ENCODE measurements at regions not wholly inside any gene's neighbourhood (a gene's known extent, or its start where the extent isn't known, plus 50 kb on each side); places are given as distances from the start of the nearest gene placed in this dataset.
A peak's percentile ranks its signal among the peaks of the same experiment; 100 is the strongest.

DNA sequence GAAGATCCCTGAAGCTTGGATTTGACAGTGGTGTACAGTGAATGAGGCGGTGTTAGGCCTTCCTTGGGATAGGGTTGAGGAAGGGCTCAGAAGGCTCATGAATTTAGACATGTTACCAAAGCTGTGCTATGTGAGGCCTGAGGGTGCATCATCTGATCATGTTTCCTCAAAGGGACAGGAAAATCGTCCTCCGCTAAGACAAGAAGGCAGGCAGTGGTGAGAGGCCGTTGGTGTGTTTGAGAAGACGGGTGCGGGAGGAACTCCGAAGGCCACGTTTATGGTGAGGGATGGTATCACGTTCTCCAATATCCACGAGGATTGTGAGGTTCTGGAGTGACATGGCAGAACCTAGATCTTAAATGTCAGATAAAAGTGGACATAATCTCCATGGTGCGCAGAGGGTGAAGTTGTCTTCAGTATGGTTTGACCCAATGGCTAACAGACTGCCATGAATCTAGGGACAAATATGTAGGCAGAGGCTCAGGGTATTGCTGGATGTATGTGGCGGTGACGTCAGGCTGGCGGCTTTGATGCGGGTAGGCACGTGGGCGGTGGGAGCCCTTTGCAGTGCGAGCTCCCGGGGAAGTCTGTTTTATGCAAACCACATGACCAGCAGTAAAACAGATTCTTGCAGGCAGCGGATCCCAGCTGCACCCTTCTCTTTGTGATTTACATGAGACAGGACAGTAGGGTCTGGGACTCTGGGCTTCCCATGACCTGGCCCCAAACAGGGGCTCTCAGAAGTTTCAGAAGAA, 242.3 kb upstream of the B3GAT1 start:
- Histone ChIP-seq H3K27ac (no peak overlapping the region), H3K36me3 (replicated peaks in 1 of 2) (no peaks in the 10 kb centered on the region), H3K27me3 (no peaks in the 10 kb centered on the region), H3K4me1 (replicated peaks in 1 of 2) (no peaks in the 10 kb centered on the region), H3K9me3 (replicated peaks in 1 of 3) (no peaks in the 10 kb centered on the region), H3K4me3 (no peak overlapping the region)
- peak in 2 of 7 donors; percentile 6 to 17 for DNase-seq
- TF ChIP-seq, protein P1, sequence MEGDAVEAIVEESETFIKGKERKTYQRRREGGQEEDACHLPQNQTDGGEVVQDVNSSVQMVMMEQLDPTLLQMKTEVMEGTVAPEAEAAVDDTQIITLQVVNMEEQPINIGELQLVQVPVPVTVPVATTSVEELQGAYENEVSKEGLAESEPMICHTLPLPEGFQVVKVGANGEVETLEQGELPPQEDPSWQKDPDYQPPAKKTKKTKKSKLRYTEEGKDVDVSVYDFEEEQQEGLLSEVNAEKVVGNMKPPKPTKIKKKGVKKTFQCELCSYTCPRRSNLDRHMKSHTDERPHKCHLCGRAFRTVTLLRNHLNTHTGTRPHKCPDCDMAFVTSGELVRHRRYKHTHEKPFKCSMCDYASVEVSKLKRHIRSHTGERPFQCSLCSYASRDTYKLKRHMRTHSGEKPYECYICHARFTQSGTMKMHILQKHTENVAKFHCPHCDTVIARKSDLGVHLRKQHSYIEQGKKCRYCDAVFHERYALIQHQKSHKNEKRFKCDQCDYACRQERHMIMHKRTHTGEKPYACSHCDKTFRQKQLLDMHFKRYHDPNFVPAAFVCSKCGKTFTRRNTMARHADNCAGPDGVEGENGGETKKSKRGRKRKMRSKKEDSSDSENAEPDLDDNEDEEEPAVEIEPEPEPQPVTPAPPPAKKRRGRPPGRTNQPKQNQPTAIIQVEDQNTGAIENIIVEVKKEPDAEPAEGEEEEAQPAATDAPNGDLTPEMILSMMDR (IDR thresholded peaks at IDR 0.05), result no peak
- no peak for TF ChIP-seq POLR2A (IDR thresholded peaks at IDR 0.05)
- WGBS, 4 donors, result 71 to 77% (median 73%) methylated on average over 20 of the region's 20 CpGs
- intact Hi-C loops (cut with DNase I), result no loop called here

GRCh38 chr11:134652586-134653255, 240.7 kb upstream of the B3GAT1 start:
- Histone ChIP-seq H3K4me3 (no peak overlapping the region), H3K9me3 (replicated peaks in 1 of 3) (no peaks in the 10 kb centered on the region), H3K36me3 (replicated peaks in 1 of 2) (no peaks in the 10 kb centered on the region), H3K27me3 (no peaks in the 10 kb centered on the region), H3K27ac (no peak overlapping the region), H3K4me1 (replicated peaks in 1 of 2) (no peaks in the 10 kb centered on the region)
- DNase-seq, result peak in 2 of 7 donors; percentile 1 to 18
- TF ChIP-seq, protein P1 (IDR thresholded peaks at IDR 0.05), result no peak
- no peak for TF ChIP-seq POLR2A (IDR thresholded peaks at IDR 0.05)
- WGBS, 4 donors, result 62 to 76% (median 74%) methylated on average over 6 to 8 of the region's 8 CpGs
- intact Hi-C loops (cut with DNase I), result no loop called here

GRCh38 chr11:134647066-134647743, 235.2 kb upstream of the B3GAT1 start:
- H3K4me3 ChIP-seq, result no peak overlapping the region
- DNase-seq, result no peak
- H3K4me1 ChIP-seq (replicated peaks in 1 of 2), result no peaks in the 10 kb centered on the region
- no peak for TF ChIP-seq POLR2A (IDR thresholded peaks at IDR 0.05)
- TF ChIP-seq, protein P1 (IDR thresholded peaks at IDR 0.05), result no peak
- H3K27ac ChIP-seq, result no peak overlapping the region
- 48 to 62% (median 58%) methylated on average over 5 of the region's 5 CpGs for WGBS, 4 donors
- no peaks in the 10 kb centered on the region for H3K36me3 ChIP-seq (replicated peaks in 1 of 2)
- H3K27me3 ChIP-seq, result no peaks in the 10 kb centered on the region
- H3K9me3 ChIP-seq (replicated peaks in 1 of 3), result no peaks in the 10 kb centered on the region
- intact Hi-C loops (cut with DNase I), result no loop called here

GRCh38 chr11:134646561-134646960, 234.5 kb upstream of the B3GAT1 start:
- H3K4me3 ChIP-seq, result no peak overlapping the region
- no peaks in the 10 kb centered on the region for H3K9me3 ChIP-seq (replicated peaks in 1 of 3)
- H3K36me3 ChIP-seq (replicated peaks in 1 of 2), result no peaks in the 10 kb centered on the region
- no peaks in the 10 kb centered on the region for H3K27me3 ChIP-seq
- H3K27ac ChIP-seq, result no peak overlapping the region
- intact Hi-C loops (cut with DNase I), result no loop called here
- no peak for DNase-seq
- no peaks in the 10 kb centered on the region for H3K4me1 ChIP-seq (replicated peaks in 1 of 2)
- no peak for TF ChIP-seq POLR2A (IDR thresholded peaks at IDR 0.05)
- TF ChIP-seq, protein P1 (IDR thresholded peaks at IDR 0.05), result no peak

Data from adrenal gland (tissue), 9 donors.